ENCODE measurements at regions not wholly inside any gene's neighbourhood (a gene's known extent, or its start where the extent isn't known, plus 50 kb on each side); places are given as distances from the start of the nearest gene placed in this dataset.

GRCh38 chr15:31470756-31471155 lies 144.1 kb downstream of the KLF13 start:
- no peak overlapping the region for H3K4me3 ChIP-seq (ENCODE audit: low read length)
- DNase-seq (ENCODE audit: low read depth, low spot score) = no peak

GRCh38 chr15:31471731-31472430 lies 145.2 kb downstream of the KLF13 start:
- DNase-seq (ENCODE audit: low read depth, low spot score) = no peak
- no peak overlapping the region for H3K4me3 ChIP-seq (ENCODE audit: low read length)

- DNase-seq (ENCODE audit: low read depth, low spot score) = peak; percentile 64
- H3K4me3 ChIP-seq (ENCODE audit: low read length) = no peak overlapping the region
Observed at GRCh38 chr15:31472636-31473384, 146.2 kb downstream of the KLF13 start.

- no peak overlapping the region for H3K4me3 ChIP-seq (ENCODE audit: low read length)
- DNase-seq (ENCODE audit: low read depth, low spot score) = no peak
Observed at GRCh38 chr15:31473385-31474058, 146.9 kb downstream of the KLF13 start.

- H3K4me3 ChIP-seq (ENCODE audit: low read length) = no peak overlapping the region
- no peak for DNase-seq (ENCODE audit: low read depth, low spot score)
Observed at GRCh38 chr15:31474059-31474868, 147.6 kb downstream of the KLF13 start.

- no peak overlapping the region for H3K4me3 ChIP-seq (ENCODE audit: low read length)
- DNase-seq (ENCODE audit: low read depth, low spot score) = no peak
Observed at GRCh38 chr15:31476236-31476810, 149.7 kb downstream of the KLF13 start.

GRCh38 chr15:31476866-31477265 lies 150.2 kb downstream of the KLF13 start:
- H3K4me3 ChIP-seq (ENCODE audit: low read length) = no peak overlapping the region
- DNase-seq (ENCODE audit: low read depth, low spot score) = no peak

- DNase-seq (ENCODE audit: low read depth, low spot score) = no peak
- H3K4me3 ChIP-seq (ENCODE audit: low read length) = no peak overlapping the region
Observed at GRCh38 chr15:31477301-31477700, 150.7 kb downstream of the KLF13 start.

- no peak overlapping the region for H3K4me3 ChIP-seq (ENCODE audit: low read length)
- no peak for DNase-seq (ENCODE audit: low read depth, low spot score)
Observed at GRCh38 chr15:31477851-31478701, 151.4 kb downstream of the KLF13 start.

GRCh38 chr15:31478702-31479221 lies 152.1 kb downstream of the KLF13 start:
- DNase-seq (ENCODE audit: low read depth, low spot score) = no peak
- no peak overlapping the region for H3K4me3 ChIP-seq (ENCODE audit: low read length)

GRCh38 chr15:31480356-31481025 lies 153.9 kb downstream of the KLF13 start:
- H3K4me3 ChIP-seq (ENCODE audit: low read length) = no peak overlapping the region
- DNase-seq (ENCODE audit: low read depth, low spot score) = no peak

- no peak for DNase-seq (ENCODE audit: low read depth, low spot score)
- H3K4me3 ChIP-seq (ENCODE audit: low read length) = no peak overlapping the region
Observed at GRCh38 chr15:31481142-31481541, 154.5 kb downstream of the KLF13 start.

GRCh38 chr15:31482122-31482922 lies 155.7 kb downstream of the KLF13 start:
- DNase-seq (ENCODE audit: low read depth, low spot score) = no peak
- no peak overlapping the region for H3K4me3 ChIP-seq (ENCODE audit: low read length)

GRCh38 chr15:31483053-31483985 lies 156.7 kb downstream of the KLF13 start:
- H3K4me3 ChIP-seq (ENCODE audit: low read length) = no peak overlapping the region
- no peak for DNase-seq (ENCODE audit: low read depth, low spot score)

GRCh38 chr15:31483986-31484951 lies 157.6 kb downstream of the KLF13 start:
- H3K4me3 ChIP-seq (ENCODE audit: low read length) = no peak overlapping the region
- DNase-seq (ENCODE audit: low read depth, low spot score) = no peak
